GM18907 (cell line): ENCODE measurements at regions not wholly inside any gene's neighbourhood (a gene's known extent, or its start where the extent isn't known, plus 50 kb on each side); places are given as distances from the start of the nearest gene placed in this dataset.

Experiments
- ATAC-seq: cut with Tn5 transposase; IDR thresholded peaks from one replicate; pipeline ENCODE4 v1.9.1; 2021; ENCODE audit warnings: mild to moderate bottlenecking, moderate library complexity; ENCODE audit not compliant: unreplicated experiment

GRCh38 chr13:50189450-50189849 is 174.2 kb downstream of the KCNRG start:
- ATAC-seq = no peak

- ATAC-seq = no peak
Measured at GRCh38 chr13:50191004-50191403, 175.8 kb downstream of the KCNRG start.

- no peak for ATAC-seq
Measured at GRCh38 chr13:50192272-50192813, 177.1 kb downstream of the KCNRG start.

GRCh38 chr13:50195045-50195444 is 179.8 kb downstream of the KCNRG start:
- no peak for ATAC-seq

GRCh38 chr13:50196118-50196517 is 180.9 kb downstream of the KCNRG start:
- no peak for ATAC-seq

GRCh38 chr13:50197705-50198104 is 182.5 kb downstream of the KCNRG start:
- no peak for ATAC-seq

- ATAC-seq = no peak
Measured at GRCh38 chr13:50198508-50198907, 183.3 kb downstream of the KCNRG start.

GRCh38 chr13:50200569-50200968 is 185.3 kb downstream of the KCNRG start:
- ATAC-seq = no peak

- no peak for ATAC-seq
Measured at GRCh38 chr13:50200988-50201387, 185.7 kb downstream of the KCNRG start.

- ATAC-seq = no peak
Measured at GRCh38 chr13:50202485-50202884, 187.2 kb downstream of the KCNRG start.

GRCh38 chr13:50203256-50203941 is 188.2 kb downstream of the KCNRG start:
- no peak for ATAC-seq

GRCh38 chr13:50205581-50205980 is 190.3 kb downstream of the KCNRG start:
- no peak for ATAC-seq

- ATAC-seq = peak; percentile 62
Measured at GRCh38 chr13:50208826-50209335, 193.6 kb downstream of the KCNRG start.

GRCh38 chr13:50209631-50210030 is 194.4 kb downstream of the KCNRG start:
- no peak for ATAC-seq

- ATAC-seq = no peak
Measured at GRCh38 chr13:50213526-50213925, 198.3 kb downstream of the KCNRG start.

GRCh38 chr13:50214514-50214913 is 199.3 kb downstream of the KCNRG start:
- no peak for ATAC-seq

GRCh38 chr13:50215399-50215798 is 200.2 kb downstream of the KCNRG start:
- ATAC-seq = no peak

- ATAC-seq = no peak
Measured at GRCh38 chr13:50219743-50220142, 204.5 kb downstream of the KCNRG start.

- ATAC-seq = no peak
Measured at GRCh38 chr13:50220938-50221337, 205.7 kb downstream of the KCNRG start.

GRCh38 chr13:50222569-50223332 is 207.5 kb downstream of the KCNRG start:
- ATAC-seq = no peak

- ATAC-seq = peak; percentile 72
Measured at GRCh38 chr13:50224534-50224933, 209.3 kb downstream of the KCNRG start.
